GM12878 (cell line): ENCODE measurements at regions not wholly inside any gene's neighbourhood (a gene's known extent, or its start where the extent isn't known, plus 50 kb on each side); places are given as distances from the start of the nearest gene placed in this dataset.

Source experiments
- ATAC-seq: fragments of 200-7000 bp; cut with Tn5 transposase; 3 replicates; pipeline ENCODE4 v1.9.1; 2020; ENCODE audit warnings: mild to moderate bottlenecking, moderate library complexity
- BruUV-seq: library from RNA; stranded (reverse); fragments of 400-500 nt; replicated peaks from 2 replicates; lab custom pipeline; 2021; lab: Mats Ljungman, UMichigan
- CTCF ChIA-PET: fragments of 300-600 bp; sonication (Branson Sonifier 250); formaldehyde crosslinking; extraction: SDS; loops from one replicate; lab custom pipeline; 2021; ENCODE audit warnings: inconsistent platforms; lab: Yijun Ruan, JAX
- POLR2A ChIA-PET: fragments of 350-600 bp; formaldehyde crosslinking; extraction: SDS; loops from one replicate; lab custom pipeline; 2021; ENCODE audit warnings: inconsistent platforms; lab: Charles Lee
- RAD21 ChIA-PET: fragments of 300-600 bp; sonication (Branson Sonifier 250); formaldehyde crosslinking; loops from one replicate; lab custom pipeline; 2023; ENCODE audit warnings: antibody characterized with exemption; ENCODE audit not compliant: unreplicated experiment; lab: Charles Lee
- SMC1A ChIA-PET: fragments of 300-600 bp; sonication (Branson Sonifier 250); formaldehyde crosslinking; loops from one replicate; lab custom pipeline; 2023; ENCODE audit not compliant: unreplicated experiment, uncharacterized antibody; lab: Charles Lee
- DNase-seq: peaks from one replicate; pipeline ENCODE4 v3.0.0-alpha.2; 2011; ENCODE audit warnings: low read depth, low spot score
- FAIRE-seq: peaks from 3 replicates; lab custom pipeline; 2011; peaks lifted over from hg19 to GRCh38; lab: Jason Lieb, UNC
- H2AFZ ChIP-seq: 2 replicates; pipeline ENCODE4 v1.6.0; 2011; ENCODE audit warnings: low read depth, low read length, control low read depth; ENCODE audit not compliant: control insufficient read depth
- H3K27ac ChIP-seq: 2 replicates; pipeline ENCODE4 v1.5.1; 2011; ENCODE audit warnings: control low read depth; ENCODE audit not compliant: control insufficient read depth, insufficient read depth
- H3K27me3 ChIP-seq, 2 experiments: replicated peaks in 1 of 2; 2 replicates each; pipeline versions ENCODE4 v1.6.0 to v1.6.1; 2011; ENCODE audit warnings: low read length in 1 of 2; ENCODE audit not compliant: control insufficient read depth in 2 of 2, insufficient read depth in 2 of 2
- H3K36me3 ChIP-seq, 2 experiments: 2 replicates each; pipeline ENCODE4 v1.5.1; 2011; ENCODE audit warnings: low read length in 1 of 2; ENCODE audit not compliant: control insufficient read depth in 2 of 2, insufficient read depth in 2 of 2
- H3K4me1 ChIP-seq: 2 replicates; pipeline ENCODE4 v1.6.1; 2011; ENCODE audit warnings: mild to moderate bottlenecking, low read length, moderate library complexity, mixed read lengths; ENCODE audit not compliant: control insufficient read depth, insufficient read depth
- H3K4me2 ChIP-seq: 2 replicates; pipeline ENCODE4 v1.6.0; 2011; ENCODE audit warnings: control low read depth; ENCODE audit not compliant: control insufficient read depth, insufficient read depth
- H3K4me3 ChIP-seq: fragments of 200-600 bp; sonication (generic); 2 replicates; pipeline ENCODE4 v1.5.1; 2016
- H3K79me2 ChIP-seq: 2 replicates; pipeline ENCODE4 v1.6.0; 2011; ENCODE audit warnings: low read length; ENCODE audit not compliant: control insufficient read depth, insufficient read depth
- H3K9ac ChIP-seq: 2 replicates; pipeline ENCODE4 v1.8.0; 2011; ENCODE audit warnings: low read length, control low read depth, mixed read lengths; ENCODE audit not compliant: control insufficient read depth, insufficient read depth
- H3K9me3 ChIP-seq: replicated peaks from 3 replicates; pipeline ENCODE4 v1.5.1; 2011; ENCODE audit warnings: mild to moderate bottlenecking, low read length; ENCODE audit not compliant: control insufficient read depth, insufficient read depth
- H4K20me1 ChIP-seq: 2 replicates; pipeline ENCODE4 v1.6.0; 2011; ENCODE audit not compliant: control insufficient read depth, insufficient read depth
- ATF3 ChIP-seq: IDR thresholded peaks from 2 replicates; pipeline ENCODE4 v1.6.1; 2011; ENCODE audit warnings: low read depth, mild to moderate bottlenecking, low read length, moderate library complexity, borderline replicate concordance; ENCODE audit errors: extremely low read depth
- BCL11A ChIP-seq: IDR thresholded peaks from 2 replicates; pipeline ENCODE4 v1.6.1; 2011; ENCODE audit warnings: low read depth, low read length
- CBFB ChIP-seq: IDR thresholded peaks from 2 replicates; pipeline ENCODE4 v1.6.1; 2016; ENCODE audit warnings: antibody characterized with exemption, low read depth
- ESRRA ChIP-seq: IDR thresholded peaks from 2 replicates; pipeline ENCODE4 v1.6.1; 2012; ENCODE audit warnings: mild to moderate bottlenecking, low read length, improper control_type of control experiment
- IKZF2 ChIP-seq, 2 experiments: fragments of 450-650 bp; IDR thresholded peaks; 2 replicates each; pipeline ENCODE4 v1.6.1; 2017; ENCODE audit warnings: mild to moderate bottlenecking in 2 of 2, moderate library complexity in 2 of 2
- IRF4 ChIP-seq: IDR thresholded peaks from 2 replicates; pipeline ENCODE4 v1.6.1; 2011; ENCODE audit warnings: low read depth, low read length
- JUND ChIP-seq: IDR thresholded peaks from 2 replicates; pipeline ENCODE4 v1.6.1; 2012; ENCODE audit warnings: low read depth, mild to moderate bottlenecking, low read length, improper control_type of control experiment, moderate library complexity
- NKRF ChIP-seq: fragments of 450-650 bp; conservative IDR thresholded peaks from 2 replicates; pipeline ENCODE4 v1.6.1; 2017; ENCODE audit warnings: mild to moderate bottlenecking, moderate library complexity
- RELB ChIP-seq: fragments of 450-650 bp; IDR thresholded peaks from 2 replicates; pipeline ENCODE4 v1.6.1; 2017; ENCODE audit warnings: low read depth, mild to moderate bottlenecking, moderate library complexity
- ZNF687 ChIP-seq: fragments of 450-650 bp; IDR thresholded peaks from 2 replicates; pipeline ENCODE4 v1.6.1; 2017; ENCODE audit warnings: mild to moderate bottlenecking, moderate library complexity
- WGBS: methylation state at CpG from one replicate; pipeline ENCODE4 v1.1.6; 2016; ENCODE audit warnings: low lambda C conversion rate; ENCODE audit not compliant: insufficient replicate concordance, insufficient coverage; ENCODE audit errors: missing lambda C conversion rate; 5-methylcytosine and 5-hydroxymethylcytosine counted together
- in situ Hi-C: fragments of 300-500 bp; cut with MboI; formaldehyde crosslinking; loops from 9 replicates; pipeline ENCODE4 v1.14.3; 2018; ENCODE audit warnings: mixed read lengths
- intact Hi-C: fragments of 100-400 bp; cut with micrococcal nuclease; formaldehyde crosslinking; loops from one replicate; pipeline ENCODE4 v1.14.2; 2022; ENCODE audit not compliant: unreplicated experiment

DNA sequence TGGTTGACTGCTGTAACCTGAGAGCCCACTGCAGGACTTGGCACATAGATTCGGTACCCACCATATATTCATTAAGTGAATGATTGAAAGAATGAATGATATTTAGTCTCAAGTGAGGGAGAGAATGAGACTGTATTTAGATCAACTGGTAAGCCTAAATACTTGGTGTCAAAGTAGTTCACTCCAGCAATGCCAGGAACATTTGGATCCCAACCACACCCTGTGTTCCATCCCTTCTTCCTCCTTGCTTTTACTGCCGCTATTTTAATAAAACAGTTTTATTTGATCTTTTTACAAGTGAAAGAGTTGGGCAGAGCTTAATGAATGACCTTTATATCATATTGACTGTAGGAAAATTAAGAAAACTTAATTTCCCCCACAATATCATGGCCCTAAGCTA, 473.6 kb upstream of the CBLB start:
- no peak overlapping the region for H2AFZ ChIP-seq
- DNase-seq (no peak), ATAC-seq (no peak), FAIRE-seq (peak; percentile 7)
- 100% methylated on average over 2 of the region's 2 CpGs for WGBS
- no TSS peak for BruUV-seq
- no peak for TF ChIP-seq JUND
- H3K36me3 ChIP-seq, result no peaks in the 10 kb centered on the region
- H4K20me1 ChIP-seq, result no peaks in the 10 kb centered on the region
- H3K4me1 ChIP-seq, result no peaks in the 10 kb centered on the region
- POLR2A ChIA-PET, result no interaction called here
- H3K79me2 ChIP-seq, result no peaks in the 10 kb centered on the region
- CTCF ChIA-PET, result interaction anchor here (0.7 to 1.4 kb wide), 2 partner anchors 8 to 470 kb away, joined by 3 to 4 read pairs; no protein-coding TSS in a partner anchor
- H3K9me3 ChIP-seq, result no peaks in the 10 kb centered on the region; the same call in 1 of the 3 replicates
- SMC1A ChIA-PET, result no interaction called here
- no peak overlapping the region for H3K27ac ChIP-seq
- H3K9ac ChIP-seq, result no peak overlapping the region
- in situ Hi-C loops (no loop called here), intact Hi-C loops (no loop called here)
- H3K4me2 ChIP-seq, result no peak overlapping the region
- H3K4me3 ChIP-seq, result no peak overlapping the region
- RAD21 ChIA-PET, result no interaction called here
- H3K27me3 ChIP-seq, result no peaks in the 10 kb centered on the region

DNA sequence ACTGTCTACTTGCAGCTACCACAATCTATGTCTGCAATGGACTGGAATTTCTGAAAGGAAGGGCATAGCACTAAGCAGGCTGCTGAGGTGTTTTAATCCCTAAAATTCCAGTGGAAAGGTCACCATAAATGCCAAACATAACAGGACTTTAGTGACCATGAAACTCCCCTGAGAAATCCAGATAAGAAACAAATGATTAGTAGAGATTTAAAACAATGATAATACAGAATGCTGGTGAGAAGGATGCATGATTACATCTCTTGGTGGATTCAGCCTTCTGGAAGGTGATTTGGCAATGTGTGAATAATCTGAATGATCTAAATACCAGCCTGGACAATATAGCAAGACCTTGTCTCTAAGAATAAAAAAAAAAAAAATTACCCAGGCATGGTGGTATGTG, 475.0 kb upstream of the CBLB start:
- in situ Hi-C loops (no loop called here), intact Hi-C loops (no loop called here)
- ChIA-PET SMC1A (interaction anchor here (0.6 to 0.8 kb wide), 2 partner anchors 10 to 218 kb away, joined by 3 to 4 read pairs; no protein-coding TSS in a partner anchor), POLR2A (no interaction called here), CTCF (no interaction called here), RAD21 (no interaction called here)
- H3K4me1 ChIP-seq, result no peaks in the 10 kb centered on the region
- H3K36me3 ChIP-seq, result no peaks in the 10 kb centered on the region
- H3K9me3 ChIP-seq, result no peaks in the 10 kb centered on the region; the same call in 2 of the 3 replicates
- ATAC-seq, result no peak
- no peaks in the 10 kb centered on the region for H3K79me2 ChIP-seq
- H3K4me3 ChIP-seq, result no peak overlapping the region
- no peak for FAIRE-seq
- no peak overlapping the region for H2AFZ ChIP-seq
- H4K20me1 ChIP-seq, result no peaks in the 10 kb centered on the region
- H3K4me2 ChIP-seq, result no peak overlapping the region
- BruUV-seq, result no TSS peak
- H3K27me3 ChIP-seq, result no peaks in the 10 kb centered on the region
- H3K27ac ChIP-seq, result no peak overlapping the region
- no peak overlapping the region for H3K9ac ChIP-seq
- DNase-seq, result no peak
- no peak for TF ChIP-seq ZNF687
- TF ChIP-seq RELB, result no peak
- no peak for TF ChIP-seq NKRF
- TF ChIP-seq ESRRA, result no peak
- no peak for TF ChIP-seq IRF4
- TF ChIP-seq IKZF2 (IDR thresholded peaks at IDR 0.05), result no peak
- TF ChIP-seq BCL11A, result no peak
- no peak for TF ChIP-seq ATF3
- no peak for TF ChIP-seq CBFB
